Natural killer cell (primary cell): ENCODE measurements at regions not wholly inside any gene's neighbourhood (a gene's known extent, or its start where the extent isn't known, plus 50 kb on each side); places are given as distances from the start of the nearest gene placed in this dataset.

ENCODE experiments used
- ATAC-seq, 3 donors: fragments of 150-1000 bp in 2 of 3; fragments of 200-7000 bp in 1 of 3; cut with Tn5 transposase; 1 replicate in 1 of 3; 2 replicates in 2 of 3; pipeline ENCODE4 v1.10.0; 2021; ENCODE audit warnings: mild to moderate bottlenecking in 2 of 3, moderate library complexity in 2 of 3
- DNase-seq, 2 donors: peaks; one replicate each; pipeline versions ENCODE4 v3.0.0 to v3.0.0-alpha.2; 2013 to 2021; ENCODE audit warnings: mixed read lengths in 1 of 2
- H3K27ac ChIP-seq: one replicate; pipeline ENCODE4 v1.5.1; 2013; ENCODE audit warnings: mild to moderate bottlenecking, low read length
- H3K27me3 ChIP-seq: one replicate; pipeline ENCODE4 v1.6.1; 2013; ENCODE audit warnings: low read length; ENCODE audit not compliant: control insufficient read depth, insufficient read depth
- H3K36me3 ChIP-seq: one replicate; pipeline ENCODE4 v1.6.1; 2013; ENCODE audit warnings: low read length; ENCODE audit not compliant: control insufficient read depth, insufficient read depth
- H3K4me1 ChIP-seq: one replicate; pipeline ENCODE4 v1.6.1; 2013; ENCODE audit warnings: low read length; ENCODE audit not compliant: control insufficient read depth, insufficient read depth
- H3K4me3 ChIP-seq: one replicate; pipeline ENCODE4 v1.5.1; 2013; ENCODE audit warnings: low read length
- H3K9me3 ChIP-seq: one replicate; pipeline ENCODE4 v1.6.1; 2013; ENCODE audit warnings: low read length; ENCODE audit not compliant: control insufficient read depth, insufficient read depth
- H3K27ac Mint-ChIP-seq, 2 donors: one replicate each; pipeline ENCODE4 v1.8.0; 2022; ENCODE audit warnings: mild to moderate bottlenecking in 2 of 2, mixed read lengths in 2 of 2, moderate library complexity in 1 of 2
- H3K27me3 Mint-ChIP-seq, 2 donors: one replicate each; pipeline ENCODE4 v1.8.0; 2022; ENCODE audit warnings: low read depth in 2 of 2, mixed read lengths in 2 of 2
- H3K36me3 Mint-ChIP-seq: one replicate; pipeline ENCODE4 v1.8.0; 2022; ENCODE audit warnings: mixed read lengths
- H3K4me1 Mint-ChIP-seq, 2 donors: one replicate each; pipeline ENCODE4 v1.8.0; 2022; ENCODE audit warnings: mixed read lengths in 2 of 2
- H3K4me3 Mint-ChIP-seq: one replicate; pipeline ENCODE4 v1.8.0; 2022; ENCODE audit warnings: mild to moderate bottlenecking, moderate library complexity, mixed read lengths
- H3K9me3 Mint-ChIP-seq, 2 donors: one replicate each; pipeline ENCODE4 v1.8.0; 2022; ENCODE audit warnings: mixed read lengths in 2 of 2
- CTCF ChIP-seq: fragments of 200-600 bp; IDR thresholded peaks from one replicate; pipeline ENCODE4 v1.8.0; 2022; ENCODE audit warnings: antibody characterized with exemption
- WGBS: methylation state at CpG from one replicate; pipeline ENCODE4 v1.1.7; 2013; ENCODE audit warnings: missing lambda C conversion rate; ENCODE audit not compliant: insufficient coverage; 5-methylcytosine and 5-hydroxymethylcytosine counted together
- intact Hi-C: fragments of 100-400 bp; cut with micrococcal nuclease; formaldehyde crosslinking; loops from one replicate; pipeline ENCODE4 v1.14.2; 2022

- Mint-ChIP-seq H3K4me3 (no peak overlapping the region), H3K36me3 (no peaks in the 10 kb centered on the region), H3K9me3 (no peaks in the 10 kb centered on the region), H3K27me3 (peaks cover 0 to 3% of the 10 kb centered on the region in 2 donors), H3K4me1 (no peaks in the 10 kb centered on the region), H3K27ac (no peak overlapping the region)
- 98% methylated on average over 28 of the region's 28 CpGs for WGBS
- Histone ChIP-seq H3K27ac (no peak overlapping the region), H3K9me3 (no peaks in the 10 kb centered on the region), H3K4me1 (no peaks in the 10 kb centered on the region), H3K27me3 (no peaks in the 10 kb centered on the region), H3K4me3 (no peak overlapping the region), H3K36me3 (no peaks in the 10 kb centered on the region)
- no peak for DNase-seq
- TF ChIP-seq CTCF, result no peak
- intact Hi-C loops, result no loop called here
- no peak for ATAC-seq
Measured at GRCh38 chr1:198948895-198949659, 310.2 kb downstream of the PTPRC start.

DNA sequence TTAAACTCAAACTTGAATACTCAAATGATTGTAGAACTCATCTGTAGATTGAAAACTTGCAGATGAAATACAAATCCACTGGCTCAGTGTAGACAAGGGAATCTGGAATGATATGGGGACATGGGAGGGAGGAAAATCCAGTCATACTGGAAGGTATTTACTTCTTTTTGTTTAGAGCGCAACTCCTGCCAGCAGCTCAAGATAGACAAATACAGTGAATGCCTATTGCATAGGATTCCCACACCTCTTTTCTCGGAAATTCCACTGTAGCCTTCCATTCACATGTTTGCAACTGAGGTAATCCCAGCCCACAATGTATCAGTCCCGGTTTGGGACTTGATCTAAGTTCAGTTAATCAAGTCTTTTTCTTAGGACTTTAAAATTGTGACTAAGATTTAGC lies 311.2 kb downstream of the PTPRC start:
- Mint-ChIP-seq H3K27ac (no peak overlapping the region), H3K4me3 (no peak overlapping the region), H3K9me3 (peaks cover 2 to 5% of the 10 kb centered on the region in 2 donors), H3K27me3 (peaks cover 0 to 5% of the 10 kb centered on the region in 2 donors), H3K36me3 (no peaks in the 10 kb centered on the region), H3K4me1 (no peaks in the 10 kb centered on the region)
- no peak for DNase-seq
- Histone ChIP-seq H3K27ac (no peak overlapping the region), H3K9me3 (no peaks in the 10 kb centered on the region), H3K27me3 (no peaks in the 10 kb centered on the region), H3K36me3 (no peaks in the 10 kb centered on the region), H3K4me3 (no peak overlapping the region), H3K4me1 (no peaks in the 10 kb centered on the region)
- ATAC-seq, result no peak
- WGBS, result 100% methylated on average over 3 of the region's 3 CpGs
- no peak for TF ChIP-seq CTCF
- intact Hi-C loops, result no loop called here

- ATAC-seq (no peak), DNase-seq (no peak)
- intact Hi-C loops, result no loop called here
- Mint-ChIP-seq H3K4me1 (peaks cover 7% of the 10 kb centered on the region in 2 donors), H3K36me3 (no peaks in the 10 kb centered on the region), H3K27me3 (peaks cover 0 to 5% of the 10 kb centered on the region in 2 donors), H3K4me3 (no peak overlapping the region), H3K27ac (no peak overlapping the region), H3K9me3 (peaks cover 2 to 5% of the 10 kb centered on the region in 2 donors)
- Histone ChIP-seq H3K9me3 (no peaks in the 10 kb centered on the region), H3K27me3 (no peaks in the 10 kb centered on the region), H3K36me3 (no peaks in the 10 kb centered on the region), H3K4me1 (no peaks in the 10 kb centered on the region), H3K27ac (no peak overlapping the region), H3K4me3 (no peak overlapping the region)
- no peak for TF ChIP-seq CTCF
Measured at GRCh38 chr1:198955085-198955484, 316.2 kb downstream of the PTPRC start.

DNA sequence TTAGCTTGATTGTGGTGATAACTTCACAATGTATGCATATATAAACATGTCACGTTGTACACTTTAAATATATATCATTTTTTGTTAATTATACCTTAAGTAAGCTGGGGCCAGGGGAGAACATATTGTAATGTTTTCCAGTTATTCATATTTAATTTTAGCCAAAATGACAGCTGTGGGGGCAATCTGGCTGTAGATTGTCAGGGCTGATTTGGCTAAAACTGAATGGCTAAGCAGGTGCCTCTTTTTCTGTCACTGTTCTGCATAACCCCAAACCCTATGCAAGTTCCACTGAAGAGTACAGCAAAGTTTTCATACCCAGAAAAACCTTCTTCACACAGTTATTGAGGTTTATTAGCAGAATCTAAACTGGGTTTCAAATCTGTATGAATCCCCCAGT lies 318.2 kb downstream of the PTPRC start:
- Histone ChIP-seq H3K27me3 (no peaks in the 10 kb centered on the region), H3K27ac (no peak overlapping the region), H3K9me3 (no peaks in the 10 kb centered on the region), H3K4me3 (no peak overlapping the region), H3K4me1 (no peaks in the 10 kb centered on the region), H3K36me3 (no peaks in the 10 kb centered on the region)
- TF ChIP-seq CTCF, result no peak
- Mint-ChIP-seq H3K27me3 (peaks cover 0 to 3% of the 10 kb centered on the region in 2 donors), H3K9me3 (peaks cover 2 to 5% of the 10 kb centered on the region in 2 donors), H3K27ac (no peak overlapping the region), H3K4me3 (no peak overlapping the region), H3K36me3 (no peaks in the 10 kb centered on the region), H3K4me1 (peaks cover 7% of the 10 kb centered on the region in 2 donors)
- no peak for ATAC-seq
- intact Hi-C loops, result no loop called here
- DNase-seq, result no peak
- WGBS, result no CpG with 5 or more reads among the region's 1 CpG
